OCI-LY7 (cell line): ENCODE measurements at regions not wholly inside any gene's neighbourhood (a gene's known extent, or its start where the extent isn't known, plus 50 kb on each side); places are given as distances from the start of the nearest gene placed in this dataset.

Experiments
- BruUV-seq: library from RNA; stranded (reverse); fragments of 400-500 nt; replicated peaks from 2 replicates; lab custom pipeline; 2021; lab: Mats Ljungman, UMichigan
- CTCF ChIA-PET: fragments of 300-600 bp; sonication (Branson Sonifier 250); formaldehyde crosslinking; loops from one replicate; lab custom pipeline; 2022; ENCODE audit warnings: antibody characterized with exemption; ENCODE audit not compliant: unreplicated experiment; lab: Charles Lee
- POLR2A ChIA-PET: fragments of 300-600 bp; sonication (Branson Sonifier 250); formaldehyde crosslinking; loops from one replicate; lab custom pipeline; 2022; ENCODE audit warnings: antibody characterized with exemption; lab: Charles Lee
- DNase-seq: peaks from one replicate; pipeline ENCODE4 v3.0.0-alpha.2; 2015; ENCODE audit warnings: low spot score
- H2AFZ ChIP-seq: fragments of 200-600 bp; sonication (generic), shearing (Covaris generic); 2 replicates; pipeline ENCODE4 v1.6.1; 2014; ENCODE audit warnings: mild to moderate bottlenecking, antibody characterized with exemption, low read length, moderate library complexity
- H3K27ac ChIP-seq: fragments of 200-600 bp; sonication (generic); 2 replicates; pipeline ENCODE4 v1.5.1; 2014; ENCODE audit warnings: mixed run types, low read depth, mild to moderate bottlenecking, moderate library complexity, low read length, inconsistent platforms; ENCODE audit not compliant: poor library complexity, severe bottlenecking
- H3K36me3 ChIP-seq: fragments of 200-600 bp; sonication (generic); 2 replicates; pipeline ENCODE4 v1.6.1; 2014; ENCODE audit warnings: mild to moderate bottlenecking, antibody characterized with exemption, low read length, moderate library complexity, mixed read lengths; ENCODE audit not compliant: insufficient read depth
- H3K4me1 ChIP-seq: fragments of 200-600 bp; sonication (generic); 2 replicates; pipeline ENCODE4 v1.5.1; 2014; ENCODE audit warnings: mild to moderate bottlenecking, low read length; ENCODE audit not compliant: insufficient read depth, poor library complexity, severe bottlenecking
- H3K4me2 ChIP-seq: fragments of 200-600 bp; sonication (generic); 2 replicates; pipeline ENCODE4 v1.6.1; 2014; ENCODE audit warnings: mild to moderate bottlenecking, low read length
- H3K4me3 ChIP-seq: fragments of 200-600 bp; sonication (generic); 2 replicates; pipeline ENCODE4 v1.5.1; 2014; ENCODE audit warnings: mild to moderate bottlenecking, low read depth, low read length; ENCODE audit not compliant: poor library complexity, severe bottlenecking
- H3K79me2 ChIP-seq: fragments of 200-600 bp; sonication (generic); 2 replicates; pipeline ENCODE4 v1.6.1; 2016; ENCODE audit warnings: low read depth, mild to moderate bottlenecking, low read length, moderate library complexity, mixed read lengths; ENCODE audit not compliant: insufficient read depth
- H3K9me2 ChIP-seq: fragments of 200-600 bp; sonication (generic); 2 replicates; pipeline ENCODE4 v1.6.1; 2016; ENCODE audit warnings: mild to moderate bottlenecking, low read length, mixed read lengths; ENCODE audit not compliant: insufficient read depth
- H3K9me3 ChIP-seq: fragments of 200-600 bp; sonication (generic); 2 replicates; pipeline ENCODE4 v1.6.1; 2014; ENCODE audit warnings: mild to moderate bottlenecking, mixed run types, low read length, mixed read lengths
- H4K20me1 ChIP-seq: fragments of 200-600 bp; sonication (generic); 2 replicates; pipeline ENCODE4 v1.6.1; 2014; ENCODE audit warnings: mild to moderate bottlenecking, antibody characterized with exemption, low read length, moderate library complexity, mixed read lengths; ENCODE audit not compliant: insufficient read depth
- EZH2phosphoT487 ChIP-seq: fragments of 200-600 bp; sonication (generic); IDR thresholded peaks from 2 replicates; pipeline ENCODE4 v1.6.1; 2018; ENCODE audit warnings: low read depth, borderline replicate concordance, mild to moderate bottlenecking, mixed run types, antibody characterized with exemption, low read length, moderate library complexity, mixed read lengths
- intact Hi-C: fragments of 100-400 bp; cut with micrococcal nuclease; formaldehyde crosslinking; loops from one replicate; pipeline ENCODE4 v1.10.0; 2022; ENCODE audit not compliant: unreplicated experiment
- TF ChIP-seq, protein P1 (sequence below): fragments of 200-600 bp; sonication (generic); conservative IDR thresholded peaks from 2 replicates; pipeline ENCODE4 v1.5.1; 2014; ENCODE audit warnings: mild to moderate bottlenecking, antibody characterized with exemption, low read length, moderate library complexity, mixed read lengths

GRCh38 chr2:215883799-215884198 is 129.6 kb downstream of the MREG start:
- POLR2A ChIA-PET: no interaction called here
- TF ChIP-seq, protein P1, sequence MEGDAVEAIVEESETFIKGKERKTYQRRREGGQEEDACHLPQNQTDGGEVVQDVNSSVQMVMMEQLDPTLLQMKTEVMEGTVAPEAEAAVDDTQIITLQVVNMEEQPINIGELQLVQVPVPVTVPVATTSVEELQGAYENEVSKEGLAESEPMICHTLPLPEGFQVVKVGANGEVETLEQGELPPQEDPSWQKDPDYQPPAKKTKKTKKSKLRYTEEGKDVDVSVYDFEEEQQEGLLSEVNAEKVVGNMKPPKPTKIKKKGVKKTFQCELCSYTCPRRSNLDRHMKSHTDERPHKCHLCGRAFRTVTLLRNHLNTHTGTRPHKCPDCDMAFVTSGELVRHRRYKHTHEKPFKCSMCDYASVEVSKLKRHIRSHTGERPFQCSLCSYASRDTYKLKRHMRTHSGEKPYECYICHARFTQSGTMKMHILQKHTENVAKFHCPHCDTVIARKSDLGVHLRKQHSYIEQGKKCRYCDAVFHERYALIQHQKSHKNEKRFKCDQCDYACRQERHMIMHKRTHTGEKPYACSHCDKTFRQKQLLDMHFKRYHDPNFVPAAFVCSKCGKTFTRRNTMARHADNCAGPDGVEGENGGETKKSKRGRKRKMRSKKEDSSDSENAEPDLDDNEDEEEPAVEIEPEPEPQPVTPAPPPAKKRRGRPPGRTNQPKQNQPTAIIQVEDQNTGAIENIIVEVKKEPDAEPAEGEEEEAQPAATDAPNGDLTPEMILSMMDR: no peak
- no peak for TF ChIP-seq EZH2phosphoT487
- H3K4me1 ChIP-seq: no peaks in the 10 kb centered on the region
- BruUV-seq: no TSS peak
- H3K9me3 ChIP-seq: no peaks in the 10 kb centered on the region
- H3K4me2 ChIP-seq: no peak overlapping the region
- H2AFZ ChIP-seq: no peak overlapping the region
- intact Hi-C loops: no loop called here
- H3K27ac ChIP-seq: no peak overlapping the region
- no peaks in the 10 kb centered on the region for H3K36me3 ChIP-seq
- no peaks in the 10 kb centered on the region for H4K20me1 ChIP-seq
- H3K9me2 ChIP-seq: no peaks in the 10 kb centered on the region
- DNase-seq: no peak
- CTCF ChIA-PET: no interaction called here
- H3K4me3 ChIP-seq: no peak overlapping the region
- H3K79me2 ChIP-seq: no peaks in the 10 kb centered on the region

DNA sequence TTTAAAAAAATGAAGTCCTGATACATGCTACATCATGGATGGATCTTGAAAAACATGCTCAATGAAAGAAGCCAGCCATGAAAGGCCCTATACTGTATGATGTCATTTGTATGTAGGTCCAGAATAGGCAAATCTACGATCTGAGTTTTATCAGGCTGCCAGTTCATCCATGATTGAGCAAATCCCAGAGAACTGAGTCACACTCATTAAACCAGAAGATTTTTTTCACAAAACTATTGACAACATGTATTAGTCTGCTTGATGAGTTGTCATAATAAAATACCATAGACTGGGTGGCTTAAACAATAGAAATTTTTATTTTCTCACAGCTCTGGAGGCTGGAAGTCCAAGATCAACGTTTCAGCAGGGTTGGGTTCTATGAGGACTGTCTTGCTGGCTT is 130.7 kb downstream of the MREG start:
- BruUV-seq: no TSS peak
- ChIA-PET POLR2A (no interaction called here), CTCF (no interaction called here)
- Histone ChIP-seq H3K9me2 (no peaks in the 10 kb centered on the region), H3K27ac (no peak overlapping the region), H3K79me2 (no peaks in the 10 kb centered on the region), H4K20me1 (no peaks in the 10 kb centered on the region), H3K4me3 (no peak overlapping the region), H3K4me2 (no peak overlapping the region), H3K4me1 (no peaks in the 10 kb centered on the region), H3K9me3 (no peaks in the 10 kb centered on the region), H3K36me3 (no peaks in the 10 kb centered on the region), H2AFZ (no peak overlapping the region)
- intact Hi-C loops: no loop called here
- DNase-seq: no peak
- TF ChIP-seq EZH2phosphoT487: no peak
- TF ChIP-seq, protein P1: no peak

DNA sequence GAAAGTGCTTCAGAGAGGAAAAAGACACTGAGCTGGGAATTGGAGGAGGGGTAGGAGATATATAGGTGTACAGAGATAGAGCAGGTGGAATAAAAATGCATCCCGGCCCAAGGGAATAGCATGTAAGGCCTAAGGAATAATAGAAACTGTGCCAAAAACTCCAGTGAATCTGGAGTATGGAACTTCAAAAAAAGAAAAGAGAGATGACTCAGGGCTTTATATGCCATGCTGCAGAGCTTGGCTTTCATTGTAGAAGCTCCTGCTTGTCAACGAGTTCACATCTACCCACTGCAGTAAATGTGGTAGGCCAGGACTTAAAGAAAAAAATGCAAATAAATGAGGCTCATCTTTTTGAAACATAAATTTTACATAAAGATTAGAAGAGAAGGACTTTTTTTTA is 131.8 kb downstream of the MREG start:
- no peak overlapping the region for H3K4me2 ChIP-seq
- no peak overlapping the region for H3K4me3 ChIP-seq
- no peaks in the 10 kb centered on the region for H3K79me2 ChIP-seq
- H2AFZ ChIP-seq: no peak overlapping the region
- no peak overlapping the region for H3K27ac ChIP-seq
- intact Hi-C loops: no loop called here
- BruUV-seq: no TSS peak
- H3K9me3 ChIP-seq: no peaks in the 10 kb centered on the region
- H3K4me1 ChIP-seq: no peaks in the 10 kb centered on the region
- DNase-seq: no peak
- no peaks in the 10 kb centered on the region for H3K36me3 ChIP-seq
- no peak for TF ChIP-seq EZH2phosphoT487
- TF ChIP-seq, protein P1: no peak
- no peaks in the 10 kb centered on the region for H4K20me1 ChIP-seq
- ChIA-PET CTCF (no interaction called here), POLR2A (interaction anchor here (0.9 kb wide), 1 partner anchor 117 kb away, joined by 4 read pairs; no protein-coding TSS in a partner anchor)
- no peaks in the 10 kb centered on the region for H3K9me2 ChIP-seq
